ENCODE measurements at regions not wholly inside any gene's neighbourhood (a gene's known extent, or its start where the extent isn't known, plus 50 kb on each side); places are given as distances from the start of the nearest gene placed in this dataset.
"Not testable (repeated sequence)": the region's sequence is repeated elsewhere in the genome, so short reads cannot be mapped to it uniquely, and the experiment has no call there.

DNA sequence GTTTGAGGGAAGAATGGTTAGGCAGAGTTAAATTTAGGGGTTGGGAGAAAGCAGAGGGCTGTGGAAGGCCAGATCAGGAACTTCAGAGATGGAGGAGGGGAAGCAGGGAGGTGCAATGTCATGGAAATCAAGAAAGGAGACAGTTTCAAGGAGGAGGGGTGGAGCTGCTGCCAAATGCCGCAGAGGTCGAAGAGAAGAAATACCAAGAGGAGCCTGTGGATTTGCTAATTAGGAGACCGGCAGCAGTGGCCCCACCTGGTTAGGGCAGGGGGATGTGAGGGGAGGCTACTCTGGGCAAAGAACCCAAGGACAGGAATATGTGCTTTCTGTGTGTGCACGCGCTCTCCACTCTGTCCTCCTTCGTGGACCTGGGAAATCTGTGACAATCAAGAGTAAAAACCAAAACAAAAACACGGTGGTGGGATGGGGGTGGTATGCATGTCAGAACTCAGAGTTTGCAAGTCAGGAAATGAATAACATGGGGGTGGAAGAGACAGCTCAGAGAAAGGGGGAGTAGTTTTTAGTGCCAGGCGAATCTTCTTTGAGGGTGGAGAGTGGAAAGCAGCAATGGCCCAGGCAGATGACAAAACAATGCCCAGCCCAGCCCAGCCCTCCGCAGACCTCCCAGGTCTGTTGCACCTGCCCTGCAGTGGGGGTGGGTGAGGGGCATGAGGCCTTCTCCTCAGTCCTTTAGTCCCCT is 102.9 kb upstream of the PAX2 start:
- no peak for DNase-seq (ENCODE audit: low read depth)

DNA sequence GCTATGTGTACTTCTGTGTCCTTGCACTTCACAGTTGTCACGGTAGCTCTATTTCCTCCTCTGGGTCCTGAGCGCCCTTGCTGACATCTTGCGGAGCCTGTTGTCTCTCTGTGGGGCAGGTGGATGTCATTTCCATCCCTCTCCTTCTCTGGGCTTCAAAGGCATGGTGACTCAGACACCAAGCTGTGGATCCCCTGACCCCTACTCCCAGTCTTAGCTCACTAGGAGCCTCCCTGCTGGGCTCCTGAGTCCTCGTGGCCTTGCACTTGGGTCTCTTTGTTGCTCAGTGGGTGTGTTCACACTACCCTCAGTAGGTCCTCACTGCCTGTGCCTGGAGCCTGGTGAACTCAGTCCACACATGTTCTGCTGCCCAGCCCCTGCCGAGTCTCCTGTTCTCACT is 100.3 kb upstream of the PAX2 start:
- no peak for DNase-seq (ENCODE audit: low read depth)

DNA sequence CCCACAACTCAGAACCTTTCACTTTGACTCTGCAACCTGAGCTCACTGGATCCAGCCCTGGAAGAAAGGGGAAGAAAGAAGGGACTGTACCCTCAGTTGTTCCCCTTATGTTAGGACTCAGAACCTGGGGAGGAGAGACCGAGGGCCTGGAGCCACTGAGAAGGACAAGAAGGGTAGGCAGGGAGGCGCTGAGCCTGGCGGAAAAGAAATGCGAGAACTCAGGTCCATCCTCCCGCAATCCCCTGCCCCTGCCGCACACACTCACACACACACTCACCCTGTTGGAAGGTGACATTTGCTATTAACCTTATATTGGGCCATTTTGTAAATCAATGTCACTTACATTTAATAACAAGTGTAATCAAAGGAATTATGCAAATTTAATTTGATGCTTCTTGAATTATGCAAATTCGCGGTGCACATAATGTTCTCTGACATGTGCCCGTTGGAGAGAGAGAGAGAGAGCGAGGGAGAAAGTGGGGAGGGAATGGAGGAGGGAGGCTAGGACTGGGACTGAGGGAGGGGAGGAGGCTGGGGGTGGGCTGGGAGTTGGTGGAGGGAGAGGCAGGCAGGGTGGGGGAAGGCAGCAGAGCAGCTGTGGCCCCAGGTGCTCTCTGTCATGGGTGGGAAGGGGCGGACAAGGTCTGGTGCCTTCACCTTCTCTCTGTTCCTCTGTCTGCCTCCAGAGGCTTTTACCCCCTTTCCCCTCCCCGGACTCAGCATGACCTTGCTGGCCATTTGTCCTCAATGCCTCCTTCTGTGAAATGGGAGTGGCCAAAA is 99.6 kb upstream of the PAX2 start:
- DNase-seq (ENCODE audit: low read depth), result no peak

DNA sequence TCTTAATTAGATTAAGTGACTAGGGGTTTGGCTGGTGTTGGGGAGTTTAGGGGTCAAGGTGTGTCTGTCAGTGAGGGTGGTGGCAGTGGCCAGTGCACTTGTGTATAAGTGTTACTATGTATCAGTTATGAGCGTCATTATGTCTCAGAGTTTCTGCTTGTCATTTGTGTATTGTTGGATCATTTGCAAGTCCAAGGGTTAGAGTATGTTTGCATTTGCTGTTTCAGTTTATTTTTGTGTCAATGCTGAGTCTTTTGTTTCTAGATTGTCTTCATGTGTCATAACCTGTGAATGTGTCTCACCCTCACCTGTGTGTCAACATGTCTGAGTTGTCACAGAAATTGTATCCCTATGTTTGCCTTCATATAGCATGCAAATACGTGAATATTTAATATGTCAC is 97.5 kb upstream of the PAX2 start:
- no peak for DNase-seq (ENCODE audit: low read depth)

DNA sequence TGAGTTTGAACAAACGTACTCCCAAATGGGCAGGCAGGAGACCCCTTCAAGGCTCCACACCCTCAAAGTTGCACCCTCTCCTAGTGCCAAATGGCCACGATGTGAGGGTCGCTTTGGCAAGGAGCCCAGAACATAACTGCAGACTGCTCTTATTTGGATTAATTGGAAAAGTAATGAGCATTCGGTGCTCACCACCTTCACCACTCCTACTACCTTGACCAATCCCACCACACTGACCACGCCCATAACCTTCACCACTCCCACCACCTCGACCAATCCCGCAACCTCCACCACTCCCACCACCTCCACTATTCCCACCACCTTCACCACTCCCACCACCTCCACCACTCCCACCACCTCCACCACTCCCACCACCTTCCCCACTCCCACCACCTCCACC is 94.7 kb upstream of the PAX2 start:
- no peak for DNase-seq (ENCODE audit: low read depth)

DNA sequence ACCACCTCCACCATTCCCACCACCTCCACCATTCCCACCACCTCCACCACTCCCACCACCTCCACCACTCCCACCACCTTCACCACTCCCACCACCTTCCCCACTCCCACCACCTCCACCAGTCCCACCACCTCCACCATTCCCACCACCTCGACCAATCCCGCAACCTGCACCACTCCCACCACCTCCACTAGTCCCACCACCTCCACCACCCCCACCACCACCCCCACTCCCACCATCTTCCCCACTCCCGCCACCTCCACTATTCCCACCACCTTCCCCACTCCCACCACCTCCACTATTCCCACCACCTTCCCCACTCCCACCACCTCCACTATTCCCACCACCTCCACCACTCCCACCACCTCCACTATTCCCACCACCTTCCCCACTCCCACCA is 94.3 kb upstream of the PAX2 start:
- DNase-seq (ENCODE audit: low read depth), result not testable (repeated sequence)

DNA sequence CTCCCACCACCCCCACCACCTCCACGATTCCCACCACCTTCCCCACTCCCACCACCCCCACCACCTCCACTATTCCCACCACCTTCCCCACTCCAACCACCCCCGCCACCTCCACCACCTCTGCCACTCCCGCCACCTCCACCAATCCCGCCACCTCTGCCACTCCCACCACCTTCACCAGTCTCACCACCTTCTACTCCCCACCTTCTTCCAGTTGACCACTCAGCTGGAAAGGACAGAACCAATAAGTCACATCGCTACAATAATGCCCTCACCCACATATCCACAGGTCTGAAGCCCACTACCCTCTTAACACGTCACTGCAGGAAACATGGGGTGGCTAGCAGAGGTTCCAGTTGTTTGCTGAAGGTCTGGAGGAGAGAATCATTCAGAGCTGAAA is 93.5 kb upstream of the PAX2 start:
- DNase-seq (ENCODE audit: low read depth), result no peak

DNA sequence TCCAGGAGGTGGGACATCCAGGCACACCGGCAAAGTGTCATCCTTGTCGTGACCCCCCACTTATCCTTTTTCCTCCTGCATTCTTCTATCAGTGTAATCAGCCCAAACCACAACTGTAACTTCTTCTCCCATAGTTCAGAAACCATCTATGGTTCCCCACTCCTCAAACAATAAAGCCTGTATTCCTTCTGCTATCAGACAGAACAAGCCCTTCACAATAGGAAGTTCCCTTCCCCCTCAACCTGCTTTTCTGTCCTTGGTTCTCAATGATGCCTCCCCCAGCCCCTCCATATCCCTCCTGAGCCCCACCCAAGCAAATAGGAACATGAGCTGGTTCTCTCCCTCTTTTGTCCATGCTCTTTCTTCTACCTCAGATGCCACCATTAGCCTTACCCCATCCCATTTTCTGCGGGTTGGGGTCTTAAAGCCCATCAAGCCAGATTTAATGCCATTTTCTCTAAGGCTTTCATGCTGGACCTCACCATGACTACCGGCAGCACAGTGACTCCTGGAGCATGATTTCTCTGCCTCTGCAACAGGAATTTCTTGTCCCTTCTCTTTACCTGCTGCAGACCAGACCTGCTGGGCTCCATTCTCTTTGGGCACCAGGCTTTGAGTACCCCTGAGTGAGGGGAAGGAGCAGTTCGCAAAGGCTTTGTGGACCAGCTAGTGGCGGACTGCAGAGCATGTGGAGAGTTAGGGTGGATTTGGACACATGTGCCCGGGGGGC is 92.8 kb upstream of the PAX2 start:
- DNase-seq (ENCODE audit: low read depth), result no peak

DNA sequence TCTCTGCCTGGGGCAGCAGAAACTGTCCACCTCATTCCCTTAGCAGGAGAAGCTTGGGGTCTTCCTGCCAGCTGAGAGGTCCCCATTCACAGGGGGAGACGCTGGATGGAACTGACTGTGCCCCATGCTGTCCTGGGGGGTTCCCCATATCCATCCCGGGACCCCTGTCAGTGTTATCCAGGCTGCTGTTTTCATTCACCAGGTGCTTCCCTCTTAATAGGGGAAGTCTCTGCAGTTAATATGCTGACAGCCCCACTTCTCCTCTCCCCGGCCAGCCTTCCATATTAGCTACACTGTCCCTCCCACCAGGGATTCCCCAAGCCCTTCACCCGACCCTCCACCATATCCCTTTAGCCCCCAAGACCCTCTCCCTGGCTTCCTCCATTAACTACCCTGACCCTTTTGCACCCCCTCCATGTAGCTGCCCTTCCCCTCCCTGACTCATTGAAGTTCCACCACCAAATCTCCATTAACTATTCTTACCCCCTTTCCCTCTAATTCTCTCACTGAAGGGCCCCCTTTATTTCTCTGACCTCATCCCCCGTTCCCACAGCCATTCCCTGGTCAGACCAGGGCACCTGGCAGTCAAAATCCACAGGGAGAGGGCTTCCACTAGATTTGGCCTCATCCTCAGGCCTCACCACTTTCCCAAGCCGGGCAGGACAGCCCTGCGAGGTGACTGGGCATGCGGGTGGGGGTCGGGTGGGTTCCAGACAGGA is 92.0 kb upstream of the PAX2 start:
- no peak for DNase-seq (ENCODE audit: low read depth)

DNA sequence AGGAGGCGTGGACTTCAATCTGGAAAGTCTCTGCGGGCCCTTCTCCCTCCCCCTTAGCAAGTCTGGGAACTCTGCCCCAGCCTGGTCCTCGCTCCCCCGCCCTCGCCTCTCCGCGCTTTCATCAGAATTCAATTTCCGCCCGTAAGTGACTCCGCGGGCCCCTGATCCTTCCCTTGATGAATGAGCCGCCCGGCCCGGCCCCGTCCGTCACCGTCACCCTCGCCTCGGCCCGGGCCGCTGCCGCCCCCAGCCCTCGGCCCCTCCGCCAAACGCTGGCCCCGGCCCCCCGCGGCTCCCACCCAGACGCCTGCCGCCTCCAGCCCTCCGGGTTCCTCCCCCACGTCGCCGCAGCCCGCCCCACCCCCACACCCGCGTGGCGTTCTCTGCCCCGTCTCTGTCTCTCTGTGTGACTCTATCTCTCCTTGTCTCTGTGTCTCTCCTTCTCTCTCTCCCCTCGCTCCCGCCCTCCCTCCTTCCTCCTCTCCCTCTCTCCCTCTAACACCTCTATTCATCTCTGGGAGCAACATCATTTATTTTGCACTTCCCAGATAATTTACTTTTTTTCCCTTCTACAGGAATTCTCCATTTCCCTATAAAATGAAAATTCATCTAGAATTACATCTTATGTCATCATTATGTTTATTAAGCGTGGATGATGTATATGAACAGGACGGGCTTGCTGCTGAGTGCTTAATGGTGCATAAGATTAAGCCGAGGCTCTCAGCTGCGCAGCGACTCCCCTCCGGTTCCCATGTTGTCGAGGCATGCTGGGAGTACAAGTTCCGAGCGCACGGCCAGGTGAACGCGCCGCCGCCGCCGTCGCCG is 91.2 kb upstream of the PAX2 start:
- peak; percentile 65 for DNase-seq (ENCODE audit: low read depth)

DNA sequence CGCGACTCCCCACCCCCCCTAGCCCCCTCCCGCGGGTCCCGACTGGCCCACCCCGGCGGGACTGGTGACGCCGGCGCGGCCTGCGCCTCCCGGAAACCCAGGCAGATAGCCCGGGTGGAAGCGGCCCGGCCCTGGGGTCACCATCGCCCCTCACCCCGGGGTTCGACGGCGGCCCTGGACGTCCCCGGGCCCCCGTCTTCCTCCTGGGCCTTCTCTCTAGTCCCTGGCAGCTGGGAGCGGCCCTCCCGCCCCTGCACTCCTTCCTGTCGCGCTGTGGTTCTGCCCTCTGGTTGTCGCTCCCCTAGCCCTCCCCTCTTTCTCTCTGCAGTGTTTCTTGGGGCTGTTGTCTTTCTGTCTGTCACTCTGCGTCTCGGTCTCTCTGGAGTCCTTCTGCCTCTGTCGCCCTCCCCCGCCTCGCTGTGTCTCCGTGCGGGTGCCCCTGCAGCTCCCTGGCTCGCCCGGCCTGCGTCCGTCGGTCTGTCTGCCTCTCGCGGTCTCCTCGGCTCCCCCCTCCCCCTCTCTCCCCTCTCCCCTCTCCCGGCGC is 90.5 kb upstream of the PAX2 start:
- DNase-seq (ENCODE audit: low read depth), result peak; percentile 25

DNA sequence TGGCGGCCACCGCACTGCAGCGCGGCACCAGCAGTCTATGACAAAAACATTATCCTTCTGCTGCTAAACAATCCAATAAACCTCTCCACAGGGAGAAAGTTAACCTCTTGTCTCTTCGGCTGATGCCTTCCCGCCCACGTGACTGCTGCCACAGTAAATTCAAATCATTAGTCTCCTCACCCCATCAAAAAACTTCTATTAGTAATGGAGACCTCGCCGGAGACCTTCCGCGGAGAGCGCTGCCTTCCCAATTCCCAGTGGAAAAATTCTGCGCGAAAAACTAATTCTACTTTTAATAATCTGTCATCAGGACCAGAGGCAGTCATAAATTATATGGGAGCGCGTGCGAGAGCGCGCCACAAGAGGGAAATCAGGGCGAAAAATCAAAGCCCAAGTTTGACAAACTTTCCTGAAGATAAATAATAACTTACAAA is 90.0 kb upstream of the PAX2 start:
- no peak for DNase-seq (ENCODE audit: low read depth)

DNA sequence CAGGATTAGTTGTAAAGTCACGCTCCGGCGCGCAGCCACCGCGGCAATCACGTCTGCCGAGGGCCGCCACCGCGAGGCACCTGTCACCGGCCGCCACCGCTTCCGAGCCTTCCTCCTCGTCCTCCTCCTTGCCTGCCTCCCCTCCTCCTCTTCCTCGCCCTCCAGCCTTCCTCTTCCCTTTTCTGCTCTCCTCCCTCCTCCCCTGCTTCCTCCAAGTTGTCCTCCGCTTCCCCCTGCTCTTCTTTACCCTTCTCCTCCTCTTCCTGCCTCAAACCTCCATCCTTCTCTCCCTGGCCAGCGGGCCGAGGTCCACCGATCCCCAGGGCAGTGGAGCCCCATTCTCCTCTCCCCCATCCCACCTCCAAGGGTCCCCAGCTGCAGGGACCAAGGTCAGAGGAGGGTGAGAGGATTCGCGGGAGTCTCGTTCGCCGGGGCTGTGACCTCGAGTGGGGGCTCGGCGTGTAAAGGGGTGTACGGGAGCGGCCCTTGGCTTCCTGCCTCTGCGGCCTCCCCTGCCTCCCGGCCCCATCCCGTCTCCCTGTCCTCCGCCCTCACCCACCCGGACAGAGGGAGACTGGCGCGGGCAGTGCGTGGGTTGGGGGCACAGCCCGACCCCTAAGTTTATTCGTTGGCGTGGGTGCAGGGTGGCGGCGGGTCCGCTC is 89.5 kb upstream of the PAX2 start:
- no peak for DNase-seq (ENCODE audit: low read depth)

DNA sequence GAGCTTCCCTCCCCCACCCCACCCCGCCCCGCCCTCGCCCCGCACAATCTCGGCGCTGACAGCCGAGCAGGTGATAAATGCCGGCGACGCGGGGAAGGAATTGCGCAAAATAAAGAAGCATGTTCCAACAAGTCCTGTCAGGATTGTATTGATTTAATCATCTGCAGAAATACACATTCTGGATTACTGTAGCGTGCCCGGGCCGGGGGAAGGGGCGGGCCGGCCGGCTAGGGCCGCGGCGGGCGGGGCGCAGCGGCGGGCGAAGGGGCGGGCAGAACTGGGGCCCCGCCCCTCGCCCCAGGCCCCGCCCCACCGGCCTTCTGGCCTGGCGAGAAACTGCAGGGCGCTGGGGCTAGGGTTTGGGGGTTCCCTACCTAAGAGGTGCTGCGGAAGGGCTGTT is 88.9 kb upstream of the PAX2 start:
- DNase-seq (ENCODE audit: low read depth), result peak; percentile 35

DNA sequence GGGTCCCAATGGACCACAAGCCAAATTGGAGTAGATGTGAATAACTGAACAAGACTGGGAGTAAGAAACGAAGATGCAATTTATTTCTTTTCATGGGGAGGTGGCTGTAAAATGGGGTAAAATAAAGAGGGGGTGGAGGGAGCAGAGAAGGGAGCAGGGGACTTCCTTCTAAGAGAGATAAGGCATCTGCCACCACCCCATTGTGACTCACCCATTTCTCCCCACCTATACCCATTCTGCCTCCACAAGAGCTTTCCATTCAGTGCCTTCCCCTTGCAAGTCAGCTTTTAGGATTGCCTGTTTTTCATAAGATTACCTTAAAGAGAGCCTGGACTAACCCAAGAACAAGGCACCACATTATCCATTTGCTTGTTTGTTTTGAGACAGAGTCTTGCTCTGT is 87.1 kb upstream of the PAX2 start:
- no peak for DNase-seq (ENCODE audit: low read depth)

DNA sequence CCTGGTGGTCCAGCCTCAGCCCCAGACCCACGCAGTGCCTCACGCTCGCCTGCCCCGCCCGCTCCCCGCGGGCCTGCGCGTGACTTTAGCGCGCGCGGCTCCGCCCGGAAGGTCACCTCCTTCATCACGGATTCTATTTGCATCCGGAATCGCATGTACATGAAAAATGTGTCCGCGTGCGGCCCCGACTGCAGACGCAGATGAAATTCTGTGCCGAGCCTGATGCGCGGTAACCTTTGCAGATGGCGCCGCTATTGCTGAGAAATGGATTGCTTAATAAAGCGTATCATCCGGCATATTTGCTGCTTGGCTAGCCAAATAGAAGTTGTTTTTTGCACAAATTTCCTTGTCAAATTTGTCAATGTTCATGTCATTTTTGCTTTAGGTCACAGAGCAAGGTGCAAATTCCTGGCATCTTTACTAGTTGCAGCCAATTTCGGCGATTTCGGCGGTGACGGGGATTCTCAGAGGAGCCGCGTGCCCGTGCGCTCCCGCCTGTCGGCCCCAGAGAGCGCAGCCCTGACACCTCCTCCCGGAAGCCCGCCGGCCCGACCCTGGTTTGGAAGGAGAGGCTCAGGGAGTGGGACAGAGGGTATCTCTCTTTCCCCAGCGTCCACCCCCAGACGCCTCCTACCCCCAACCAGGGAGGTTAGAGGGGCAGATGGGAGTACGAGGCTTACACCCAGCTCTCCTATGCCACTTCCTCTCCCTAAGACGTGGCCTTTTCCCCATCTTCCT is 85.9 kb upstream of the PAX2 start:
- no peak for DNase-seq (ENCODE audit: low read depth)

DNA sequence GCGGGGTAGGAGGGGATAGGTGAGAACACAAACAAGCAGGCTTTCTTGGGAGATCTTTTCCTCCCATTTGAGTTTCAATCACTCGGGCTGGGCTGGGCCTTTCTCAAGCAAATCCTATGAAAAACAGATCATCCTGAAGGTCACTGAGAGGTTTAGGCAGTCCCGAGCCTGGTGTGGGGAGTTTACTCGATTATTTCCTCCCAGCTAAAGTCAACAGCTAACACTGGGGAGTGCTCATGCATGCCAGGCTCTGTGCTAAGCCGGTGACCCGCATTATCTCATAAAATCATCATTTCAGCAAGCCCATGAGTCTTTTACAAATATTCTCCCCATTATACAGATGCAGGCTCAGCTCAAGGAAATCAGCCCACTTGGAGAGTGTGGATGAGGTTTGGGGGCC is 85.0 kb upstream of the PAX2 start:
- no peak for DNase-seq (ENCODE audit: low read depth)

DNA sequence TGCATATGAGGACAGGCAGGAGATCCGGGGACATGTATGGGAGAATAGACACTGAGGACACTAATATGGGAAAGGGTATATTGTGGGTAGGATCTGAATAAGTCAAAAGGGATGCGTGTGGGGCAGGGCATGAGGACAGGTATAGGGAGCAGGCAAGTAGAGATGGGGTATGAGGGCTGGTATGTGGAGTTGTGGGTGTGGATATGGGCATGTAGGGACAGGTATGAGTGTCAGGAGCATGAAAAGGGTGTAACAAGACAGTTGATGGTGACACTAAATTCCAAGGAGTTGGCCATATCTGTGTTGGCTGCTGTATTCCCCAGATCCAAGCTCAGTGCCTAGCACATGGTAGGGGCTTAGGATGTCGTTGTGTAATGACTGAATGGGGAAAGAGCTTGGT is 84.4 kb upstream of the PAX2 start:
- no peak for DNase-seq (ENCODE audit: low read depth)

DNA sequence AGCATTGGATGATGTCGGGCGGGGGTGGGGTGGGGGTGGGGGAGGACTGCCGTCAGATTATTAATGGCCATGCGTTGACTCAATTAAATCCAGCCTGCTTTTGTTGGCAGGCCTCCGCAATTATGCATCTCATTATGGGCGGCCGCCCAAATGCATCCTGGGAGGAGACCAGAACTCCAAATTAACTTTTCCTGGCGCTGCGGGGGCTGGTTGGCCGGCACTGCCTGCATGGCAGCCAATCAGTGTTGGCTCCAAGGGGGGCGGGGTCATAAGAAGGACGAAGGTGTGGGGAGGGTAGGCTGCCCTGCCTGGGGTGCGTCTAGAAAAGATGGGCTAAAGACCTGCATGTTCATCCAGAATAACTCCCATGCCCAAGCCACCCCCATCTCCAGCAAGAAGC is 83.9 kb upstream of the PAX2 start:
- no peak for DNase-seq (ENCODE audit: low read depth)

DNA sequence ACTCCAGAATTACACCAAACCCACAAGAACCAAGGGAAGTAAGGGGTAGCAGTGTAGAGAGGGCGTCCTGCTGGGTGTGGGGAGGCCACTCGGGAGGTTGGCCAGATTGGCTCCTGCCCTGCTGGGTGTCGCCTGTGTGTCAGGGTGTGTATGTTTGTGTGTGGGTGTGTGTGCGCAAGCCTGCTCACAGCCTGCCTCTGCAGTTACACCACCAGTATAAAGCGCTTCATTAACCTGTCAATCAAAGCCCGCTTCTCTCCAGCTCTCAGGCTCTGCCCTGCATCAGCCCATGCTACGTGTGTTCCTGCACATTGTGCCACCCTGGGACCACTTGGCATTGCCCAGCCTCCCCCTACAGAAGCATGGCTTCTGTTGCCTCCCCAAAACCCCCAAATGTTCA is 83.3 kb upstream of the PAX2 start:
- no peak for DNase-seq (ENCODE audit: low read depth)
